ENCODE measurements at regions not wholly inside any gene's neighbourhood (a gene's known extent, or its start where the extent isn't known, plus 50 kb on each side); places are given as distances from the start of the nearest gene placed in this dataset.

DNA sequence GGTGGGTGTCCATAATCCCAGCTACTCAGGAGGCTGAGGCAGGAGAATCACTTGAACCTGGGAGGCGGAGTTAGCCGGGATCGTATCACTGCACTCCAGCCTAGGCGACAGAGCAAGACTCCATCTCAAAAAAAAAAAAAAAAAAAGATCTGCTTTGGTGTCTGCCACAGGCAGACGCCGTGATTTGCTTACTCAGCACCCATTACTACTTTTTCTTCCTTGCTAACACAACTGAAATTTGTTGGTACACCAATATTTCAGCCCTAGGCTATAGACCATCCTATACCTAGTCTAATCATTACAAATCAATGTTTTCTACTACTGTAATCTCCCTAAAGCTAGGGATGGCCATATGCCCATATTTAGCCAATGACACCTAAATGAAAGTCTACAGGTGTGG lies 53.5 kb upstream of the PARD3 start:
- Histone ChIP-seq H3K4me3 (IDR thresholded peaks at IDR 0.05; ENCODE audit: insufficient read depth, low read depth, low read length) (no peak overlapping the region), H3K4me1 (ENCODE audit: low read depth, poor library complexity, severe bottlenecking) (peaks cover 20% of the 10 kb centered on the region), H3K79me2 (ENCODE audit: insufficient read depth, low read depth) (no peaks in the 10 kb centered on the region), H3K27me3 (ENCODE audit: insufficient read depth, low read depth) (no peaks in the 10 kb centered on the region), H4K20me1 (ENCODE audit: insufficient read depth) (no peaks in the 10 kb centered on the region), H3K36me3 (ENCODE audit: insufficient read depth) (no peaks in the 10 kb centered on the region), H2AFZ (ENCODE audit: low read depth) (no peak overlapping the region), H3K4me2 (no peak overlapping the region), H3K9ac (no peak overlapping the region), H3K27ac (no peak overlapping the region)
- TF ChIP-seq, protein P1, sequence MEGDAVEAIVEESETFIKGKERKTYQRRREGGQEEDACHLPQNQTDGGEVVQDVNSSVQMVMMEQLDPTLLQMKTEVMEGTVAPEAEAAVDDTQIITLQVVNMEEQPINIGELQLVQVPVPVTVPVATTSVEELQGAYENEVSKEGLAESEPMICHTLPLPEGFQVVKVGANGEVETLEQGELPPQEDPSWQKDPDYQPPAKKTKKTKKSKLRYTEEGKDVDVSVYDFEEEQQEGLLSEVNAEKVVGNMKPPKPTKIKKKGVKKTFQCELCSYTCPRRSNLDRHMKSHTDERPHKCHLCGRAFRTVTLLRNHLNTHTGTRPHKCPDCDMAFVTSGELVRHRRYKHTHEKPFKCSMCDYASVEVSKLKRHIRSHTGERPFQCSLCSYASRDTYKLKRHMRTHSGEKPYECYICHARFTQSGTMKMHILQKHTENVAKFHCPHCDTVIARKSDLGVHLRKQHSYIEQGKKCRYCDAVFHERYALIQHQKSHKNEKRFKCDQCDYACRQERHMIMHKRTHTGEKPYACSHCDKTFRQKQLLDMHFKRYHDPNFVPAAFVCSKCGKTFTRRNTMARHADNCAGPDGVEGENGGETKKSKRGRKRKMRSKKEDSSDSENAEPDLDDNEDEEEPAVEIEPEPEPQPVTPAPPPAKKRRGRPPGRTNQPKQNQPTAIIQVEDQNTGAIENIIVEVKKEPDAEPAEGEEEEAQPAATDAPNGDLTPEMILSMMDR (conservative IDR thresholded peaks at IDR 0.05; ENCODE audit: low read depth, low read length), result no peak

DNA sequence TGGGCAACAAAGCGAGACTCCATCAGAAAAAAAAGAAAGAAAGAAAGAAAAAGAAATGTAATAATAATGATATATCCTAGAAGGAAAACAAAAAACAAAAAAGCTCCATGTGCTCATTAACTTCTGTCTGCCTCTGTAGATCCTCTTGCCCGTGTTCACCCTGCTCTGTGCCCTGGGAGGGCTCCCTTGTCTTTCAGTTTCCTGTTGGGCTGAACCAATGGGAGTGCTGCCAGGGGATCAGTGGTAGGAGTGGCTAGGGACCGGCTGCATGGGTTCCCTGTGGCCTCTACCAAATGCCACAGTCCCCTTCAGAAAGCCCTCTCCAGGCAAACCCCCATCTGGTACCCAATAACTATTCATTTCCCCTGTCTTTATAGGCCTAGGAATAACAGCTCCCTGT lies 51.8 kb upstream of the PARD3 start:
- no peak overlapping the region for H3K9ac ChIP-seq
- H3K27ac ChIP-seq, result no peak overlapping the region
- TF ChIP-seq, protein P1 (conservative IDR thresholded peaks at IDR 0.05; ENCODE audit: low read depth, low read length), result no peak
- H3K79me2 ChIP-seq (ENCODE audit: insufficient read depth, low read depth), result no peaks in the 10 kb centered on the region
- H3K36me3 ChIP-seq (ENCODE audit: insufficient read depth), result no peaks in the 10 kb centered on the region
- H4K20me1 ChIP-seq (ENCODE audit: insufficient read depth), result no peaks in the 10 kb centered on the region
- H3K4me1 ChIP-seq (ENCODE audit: low read depth, poor library complexity, severe bottlenecking), result peaks cover 3% of the 10 kb centered on the region
- H3K27me3 ChIP-seq (ENCODE audit: insufficient read depth, low read depth), result no peaks in the 10 kb centered on the region
- H3K4me3 ChIP-seq (IDR thresholded peaks at IDR 0.05; ENCODE audit: insufficient read depth, low read depth, low read length), result no peak overlapping the region
- no peak overlapping the region for H2AFZ ChIP-seq (ENCODE audit: low read depth)
- no peak overlapping the region for H3K4me2 ChIP-seq

All from KMS-11 (cell line).